ENCODE measurements at regions not wholly inside any gene's neighbourhood (a gene's known extent, or its start where the extent isn't known, plus 50 kb on each side); places are given as distances from the start of the nearest gene placed in this dataset.

DNA sequence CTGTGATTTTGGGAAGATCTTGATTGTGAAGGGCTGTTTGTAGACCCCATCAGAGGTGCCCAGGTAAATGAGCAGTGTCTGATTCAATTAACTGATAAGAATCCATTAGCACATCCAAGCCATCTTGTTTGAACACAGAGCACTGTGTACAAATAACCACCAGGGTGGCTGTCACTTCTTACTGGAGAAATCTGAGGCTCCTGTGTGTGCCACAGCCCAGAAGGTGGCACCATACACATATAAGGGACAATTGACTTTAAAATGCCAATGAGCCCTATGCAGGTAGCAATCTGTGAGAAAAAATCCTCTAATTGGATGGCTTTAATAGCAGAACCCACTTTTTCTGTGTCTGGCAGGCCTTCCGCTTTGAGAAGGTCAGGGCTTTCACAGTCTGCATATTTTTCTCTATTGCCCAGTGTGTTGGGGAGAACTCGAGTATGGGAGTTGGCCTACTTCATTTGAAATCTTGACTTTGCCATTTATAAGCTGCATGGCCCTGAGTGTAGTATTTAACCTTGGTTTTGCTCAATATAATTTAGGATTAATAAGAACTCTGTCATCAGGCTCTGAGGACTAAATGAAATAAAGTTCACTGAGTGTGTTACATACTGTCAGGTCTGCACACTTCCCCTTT, 517.4 kb downstream of the CCSER2 start:
- TF ChIP-seq EZH2 (IDR thresholded peaks at IDR 0.05; ENCODE audit: borderline replicate concordance) (no peak), CTCF (IDR thresholded peaks at IDR 0.05; ENCODE audit: poor library complexity) (peak; percentile 51)
